Natural killer cell (primary cell): ENCODE measurements at regions not wholly inside any gene's neighbourhood (a gene's known extent, or its start where the extent isn't known, plus 50 kb on each side); places are given as distances from the start of the nearest gene placed in this dataset.

ENCODE experiments used
- ATAC-seq, 3 donors: fragments of 150-1000 bp in 2 of 3; fragments of 200-7000 bp in 1 of 3; cut with Tn5 transposase; 1 replicate in 1 of 3; 2 replicates in 2 of 3; pipeline ENCODE4 v1.10.0; 2021; ENCODE audit warnings: mild to moderate bottlenecking in 2 of 3, moderate library complexity in 2 of 3
- DNase-seq, 2 donors: peaks; one replicate each; pipeline versions ENCODE4 v3.0.0 to v3.0.0-alpha.2; 2013 to 2021; ENCODE audit warnings: mixed read lengths in 1 of 2
- H3K27ac ChIP-seq: one replicate; pipeline ENCODE4 v1.5.1; 2013; ENCODE audit warnings: mild to moderate bottlenecking, low read length
- H3K27me3 ChIP-seq: one replicate; pipeline ENCODE4 v1.6.1; 2013; ENCODE audit warnings: low read length; ENCODE audit not compliant: control insufficient read depth, insufficient read depth
- H3K36me3 ChIP-seq: one replicate; pipeline ENCODE4 v1.6.1; 2013; ENCODE audit warnings: low read length; ENCODE audit not compliant: control insufficient read depth, insufficient read depth
- H3K4me1 ChIP-seq: one replicate; pipeline ENCODE4 v1.6.1; 2013; ENCODE audit warnings: low read length; ENCODE audit not compliant: control insufficient read depth, insufficient read depth
- H3K4me3 ChIP-seq: one replicate; pipeline ENCODE4 v1.5.1; 2013; ENCODE audit warnings: low read length
- H3K9me3 ChIP-seq: one replicate; pipeline ENCODE4 v1.6.1; 2013; ENCODE audit warnings: low read length; ENCODE audit not compliant: control insufficient read depth, insufficient read depth
- H3K27ac Mint-ChIP-seq, 2 donors: one replicate each; pipeline ENCODE4 v1.8.0; 2022; ENCODE audit warnings: mild to moderate bottlenecking in 2 of 2, mixed read lengths in 2 of 2, moderate library complexity in 1 of 2
- H3K27me3 Mint-ChIP-seq, 2 donors: one replicate each; pipeline ENCODE4 v1.8.0; 2022; ENCODE audit warnings: low read depth in 2 of 2, mixed read lengths in 2 of 2
- H3K36me3 Mint-ChIP-seq: one replicate; pipeline ENCODE4 v1.8.0; 2022; ENCODE audit warnings: mixed read lengths
- H3K4me1 Mint-ChIP-seq, 2 donors: one replicate each; pipeline ENCODE4 v1.8.0; 2022; ENCODE audit warnings: mixed read lengths in 2 of 2
- H3K4me3 Mint-ChIP-seq: one replicate; pipeline ENCODE4 v1.8.0; 2022; ENCODE audit warnings: mild to moderate bottlenecking, moderate library complexity, mixed read lengths
- H3K9me3 Mint-ChIP-seq, 2 donors: one replicate each; pipeline ENCODE4 v1.8.0; 2022; ENCODE audit warnings: mixed read lengths in 2 of 2
- WGBS: methylation state at CpG from one replicate; pipeline ENCODE4 v1.1.7; 2013; ENCODE audit warnings: missing lambda C conversion rate; ENCODE audit not compliant: insufficient coverage; 5-methylcytosine and 5-hydroxymethylcytosine counted together
- intact Hi-C: fragments of 100-400 bp; cut with micrococcal nuclease; formaldehyde crosslinking; loops from one replicate; pipeline ENCODE4 v1.14.2; 2022
- TF ChIP-seq, protein P1 (sequence below): fragments of 200-600 bp; IDR thresholded peaks from one replicate; pipeline ENCODE4 v1.8.0; 2022; ENCODE audit warnings: antibody characterized with exemption

DNA sequence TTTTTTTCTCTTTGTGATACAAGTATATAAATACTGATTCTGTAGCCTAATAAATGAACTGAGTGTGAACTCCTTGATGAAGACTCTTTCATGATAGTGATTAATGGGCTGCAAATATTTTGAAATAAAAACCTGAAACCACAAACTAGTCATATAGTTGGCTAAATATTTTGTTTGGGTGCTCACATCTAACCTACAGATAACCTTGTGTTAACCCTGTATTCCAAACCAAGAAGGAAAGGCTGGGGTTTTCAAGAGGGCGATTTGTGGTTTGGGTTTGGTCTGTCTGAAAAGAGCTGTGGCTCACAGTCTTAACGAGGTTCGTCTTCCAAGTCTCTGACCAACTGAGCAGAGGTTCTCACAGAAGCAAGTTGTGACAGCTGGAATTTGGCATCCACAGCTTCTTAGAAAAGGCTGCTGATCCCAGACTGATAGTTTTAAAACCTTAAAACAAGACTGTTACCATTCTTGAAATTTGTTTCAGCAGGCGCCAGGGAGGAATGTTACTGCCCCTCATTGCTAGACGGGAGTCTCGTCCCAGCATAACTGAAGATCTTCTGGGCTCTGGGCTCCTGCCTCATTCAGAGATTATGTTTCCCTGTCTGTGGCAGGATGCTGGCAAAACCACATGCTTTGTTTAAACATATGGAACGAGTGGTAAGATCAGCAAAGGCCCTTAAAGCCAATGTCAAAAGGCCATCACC is 736.4 kb upstream of the MARCKS start:
- no peaks in the 10 kb centered on the region for H3K4me1 ChIP-seq
- 29% methylated on average over 7 of the region's 7 CpGs for WGBS
- TF ChIP-seq, protein P1, sequence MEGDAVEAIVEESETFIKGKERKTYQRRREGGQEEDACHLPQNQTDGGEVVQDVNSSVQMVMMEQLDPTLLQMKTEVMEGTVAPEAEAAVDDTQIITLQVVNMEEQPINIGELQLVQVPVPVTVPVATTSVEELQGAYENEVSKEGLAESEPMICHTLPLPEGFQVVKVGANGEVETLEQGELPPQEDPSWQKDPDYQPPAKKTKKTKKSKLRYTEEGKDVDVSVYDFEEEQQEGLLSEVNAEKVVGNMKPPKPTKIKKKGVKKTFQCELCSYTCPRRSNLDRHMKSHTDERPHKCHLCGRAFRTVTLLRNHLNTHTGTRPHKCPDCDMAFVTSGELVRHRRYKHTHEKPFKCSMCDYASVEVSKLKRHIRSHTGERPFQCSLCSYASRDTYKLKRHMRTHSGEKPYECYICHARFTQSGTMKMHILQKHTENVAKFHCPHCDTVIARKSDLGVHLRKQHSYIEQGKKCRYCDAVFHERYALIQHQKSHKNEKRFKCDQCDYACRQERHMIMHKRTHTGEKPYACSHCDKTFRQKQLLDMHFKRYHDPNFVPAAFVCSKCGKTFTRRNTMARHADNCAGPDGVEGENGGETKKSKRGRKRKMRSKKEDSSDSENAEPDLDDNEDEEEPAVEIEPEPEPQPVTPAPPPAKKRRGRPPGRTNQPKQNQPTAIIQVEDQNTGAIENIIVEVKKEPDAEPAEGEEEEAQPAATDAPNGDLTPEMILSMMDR, result no peak
- Mint-ChIP-seq H3K9me3 (peaks cover 10 to 15% of the 10 kb centered on the region in 2 donors), H3K4me1 (no peaks in the 10 kb centered on the region), H3K4me3 (no peak overlapping the region), H3K27me3 (no peaks in the 10 kb centered on the region), H3K27ac (no peak overlapping the region), H3K36me3 (peaks cover 8% of the 10 kb centered on the region)
- DNase-seq (no peak), ATAC-seq (no peak)
- intact Hi-C loops, result no loop called here
- H3K27me3 ChIP-seq, result no peaks in the 10 kb centered on the region
- H3K36me3 ChIP-seq, result no peaks in the 10 kb centered on the region
- no peak overlapping the region for H3K4me3 ChIP-seq
- H3K27ac ChIP-seq, result no peak overlapping the region
- H3K9me3 ChIP-seq, result no peaks in the 10 kb centered on the region

DNA sequence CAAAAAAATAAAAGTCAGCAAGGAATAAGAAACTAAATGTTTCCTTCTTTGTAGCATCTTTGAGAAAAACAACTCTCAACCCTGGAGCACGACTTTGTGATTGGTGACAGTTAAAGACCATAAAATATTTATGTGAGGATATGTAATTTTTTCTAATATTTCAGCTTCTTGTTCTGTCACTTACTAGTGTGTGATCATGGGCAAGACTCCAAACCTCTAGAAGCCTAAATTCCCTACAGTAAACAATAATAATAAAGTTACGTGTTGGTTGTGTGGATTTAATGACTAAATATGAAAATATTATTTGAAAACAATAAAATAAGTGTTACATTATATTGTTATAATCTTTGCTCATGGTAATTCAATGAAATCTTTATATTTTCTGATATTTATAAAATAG is 735.6 kb upstream of the MARCKS start:
- ATAC-seq (no peak), DNase-seq (no peak)
- no peaks in the 10 kb centered on the region for H3K36me3 ChIP-seq
- no CpG with 5 or more reads among the region's 2 CpGs for WGBS
- intact Hi-C loops, result no loop called here
- no peak overlapping the region for H3K4me3 ChIP-seq
- Mint-ChIP-seq H3K9me3 (peaks cover 10 to 11% of the 10 kb centered on the region in 2 donors), H3K27me3 (no peaks in the 10 kb centered on the region), H3K36me3 (peaks cover 8% of the 10 kb centered on the region), H3K4me3 (no peak overlapping the region), H3K27ac (no peak overlapping the region), H3K4me1 (no peaks in the 10 kb centered on the region)
- H3K27me3 ChIP-seq, result no peaks in the 10 kb centered on the region
- TF ChIP-seq, protein P1, result no peak
- H3K4me1 ChIP-seq, result no peaks in the 10 kb centered on the region
- no peaks in the 10 kb centered on the region for H3K9me3 ChIP-seq
- no peak overlapping the region for H3K27ac ChIP-seq

DNA sequence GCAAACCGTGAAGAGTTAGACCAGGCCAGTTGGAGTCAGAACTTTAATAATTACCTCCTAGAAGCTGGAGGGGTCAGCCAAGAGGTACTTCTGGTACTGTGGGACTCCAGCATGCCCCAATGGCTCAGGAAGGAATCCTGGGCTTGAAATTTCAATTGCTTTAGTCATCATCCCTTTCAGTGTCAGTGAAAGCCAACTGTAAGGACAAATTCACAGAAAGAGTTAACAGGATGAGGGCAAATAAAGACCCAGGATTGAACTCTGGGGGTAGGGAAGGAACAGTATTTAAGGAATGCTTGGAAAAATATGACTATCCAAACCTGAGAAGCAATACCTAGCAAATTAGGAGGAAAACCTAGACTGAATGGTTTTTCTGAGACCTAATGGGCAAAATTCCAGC is 735.1 kb upstream of the MARCKS start:
- ATAC-seq (no peak), DNase-seq (no peak)
- Mint-ChIP-seq H3K27me3 (no peaks in the 10 kb centered on the region), H3K4me1 (no peaks in the 10 kb centered on the region), H3K36me3 (peaks cover 8% of the 10 kb centered on the region), H3K9me3 (peaks cover 8 to 9% of the 10 kb centered on the region in 2 donors), H3K27ac (no peak overlapping the region), H3K4me3 (no peak overlapping the region)
- no peak overlapping the region for H3K4me3 ChIP-seq
- TF ChIP-seq, protein P1, result no peak
- WGBS, result 86% methylated on average over 1 of the region's 1 CpG
- intact Hi-C loops, result no loop called here
- H3K9me3 ChIP-seq, result no peaks in the 10 kb centered on the region
- no peaks in the 10 kb centered on the region for H3K27me3 ChIP-seq
- no peak overlapping the region for H3K27ac ChIP-seq
- H3K36me3 ChIP-seq, result no peaks in the 10 kb centered on the region
- no peaks in the 10 kb centered on the region for H3K4me1 ChIP-seq

DNA sequence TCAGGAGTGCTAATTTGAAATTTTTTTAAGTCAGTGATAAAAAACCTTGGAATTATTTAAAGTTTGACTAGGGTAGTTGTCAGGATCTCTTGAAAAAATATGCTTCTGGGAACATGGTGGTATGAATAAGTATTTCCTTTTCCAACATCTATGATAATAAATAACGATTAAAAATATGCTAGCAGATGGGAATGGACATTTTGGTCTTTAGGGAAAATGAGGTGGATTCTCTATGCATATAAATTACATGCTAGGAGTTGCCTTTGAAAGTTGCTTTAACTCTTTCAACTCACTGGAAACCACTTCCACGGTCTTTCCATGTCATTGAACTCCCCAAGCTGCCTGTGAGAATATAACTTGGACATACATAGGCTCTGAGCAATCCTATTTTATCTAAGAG is 731.5 kb upstream of the MARCKS start:
- H3K4me1 Mint-ChIP-seq, result no peaks in the 10 kb centered on the region
- 86% methylated on average over 1 of the region's 2 CpGs for WGBS
- DNase-seq, result no peak
- no peaks in the 10 kb centered on the region for H3K36me3 ChIP-seq
- no peaks in the 10 kb centered on the region for H3K27me3 ChIP-seq
- H3K9me3 Mint-ChIP-seq, result peaks cover 4 to 5% of the 10 kb centered on the region in 2 donors
- no peaks in the 10 kb centered on the region for H3K27me3 Mint-ChIP-seq
- intact Hi-C loops, result no loop called here
- no peak overlapping the region for H3K27ac ChIP-seq
- H3K4me3 Mint-ChIP-seq, result no peak overlapping the region
- no peak for ATAC-seq
- H3K36me3 Mint-ChIP-seq, result no peaks in the 10 kb centered on the region
- TF ChIP-seq, protein P1, result no peak
- H3K9me3 ChIP-seq, result no peaks in the 10 kb centered on the region
- no peaks in the 10 kb centered on the region for H3K4me1 ChIP-seq
- no peak overlapping the region for H3K27ac Mint-ChIP-seq
- no peak overlapping the region for H3K4me3 ChIP-seq
